B cell (primary cell): ENCODE measurements at regions not wholly inside any gene's neighbourhood (a gene's known extent, or its start where the extent isn't known, plus 50 kb on each side); places are given as distances from the start of the nearest gene placed in this dataset.

Experiments used
- CTCF ChIP-seq: fragments of 200-600 bp; IDR thresholded peaks from one replicate; pipeline ENCODE4 v1.8.0; 2022; ENCODE audit warnings: antibody characterized with exemption, mild to moderate bottlenecking
- EZH2 ChIP-seq: IDR thresholded peaks from 2 replicates; pipeline ENCODE4 v1.6.1; 2012; ENCODE audit warnings: borderline replicate concordance, low read depth, mild to moderate bottlenecking, moderate library complexity, low read length; ENCODE audit not compliant: insufficient read depth, poor library complexity, severe bottlenecking

- no peak for TF ChIP-seq CTCF
- no peak for TF ChIP-seq EZH2
These were observed 207.2 kb downstream of the C7orf25 start for GRCh38 chr7:42704710-42705109.
